HCT116 (cell line): ENCODE measurements at regions not wholly inside any gene's neighbourhood (a gene's known extent, or its start where the extent isn't known, plus 50 kb on each side); places are given as distances from the start of the nearest gene placed in this dataset.

Experiments used
- ATAC-seq: fragments of 200-7000 bp; cut with Tn5 transposase; 2 replicates; pipeline ENCODE4 v1.9.1; 2020; ENCODE audit warnings: mild to moderate bottlenecking, moderate library complexity
- BruUV-seq: library from RNA; stranded (reverse); fragments of 400-500 nt; replicated peaks from 2 replicates; lab custom pipeline; 2021; lab: Mats Ljungman, UMichigan
- CTCF ChIA-PET: fragments of 300-600 bp; sonication (Branson Sonifier 250); formaldehyde crosslinking; loops from one replicate; lab custom pipeline; 2021; ENCODE audit warnings: antibody characterized with exemption; lab: Charles Lee
- POLR2A ChIA-PET: fragments of 300-600, 350-600 bp; sonication (Branson Sonifier 250); formaldehyde crosslinking; loops from one replicate; lab custom pipeline; 2021; ENCODE audit warnings: antibody characterized with exemption; lab: Charles Lee
- RAD21 ChIA-PET, 2 experiments: fragments of 300-600 bp; sonication (Branson Sonifier 250); formaldehyde crosslinking; loops; one replicate each; lab custom pipeline; 2023; ENCODE audit warnings: low total read pairs in 2 of 2; ENCODE audit not compliant: uncharacterized antibody in 2 of 2, unreplicated experiment in 2 of 2, low non-redundant PET in 1 of 2; lab: Charles Lee
- DNase-seq: peaks from one replicate; pipeline ENCODE4 v3.0.0-alpha.2; 2010; ENCODE audit warnings: low read depth, low spot score
- H2AFZ ChIP-seq: fragments of 200-600 bp; shearing (Covaris generic), sonication (generic); 2 replicates; pipeline ENCODE4 v1.6.1; 2017; ENCODE audit warnings: low read depth, mixed run types, mixed read lengths, antibody characterized with exemption, low read length; ENCODE audit not compliant: poor library complexity, severe bottlenecking
- H3K27ac ChIP-seq: 2 replicates; pipeline ENCODE4 v1.5.1; 2012; ENCODE audit warnings: low read depth, low read length
- H3K27me3 ChIP-seq: fragments of 200-600 bp; sonication (generic); 2 replicates; pipeline ENCODE4 v1.6.1; 2016; ENCODE audit warnings: mixed run types, low read length, mixed read lengths; ENCODE audit not compliant: insufficient read depth
- H3K36me3 ChIP-seq, 2 experiments: fragments of 200-500 bp in 1 of 2; fragments of 200-600 bp in 1 of 2; sonication (Bioruptor generic) in 1 of 2; sonication (generic) in 1 of 2; 2 replicates each; pipeline versions ENCODE4 v1.5.1 to v1.6.1; 2014 to 2016; ENCODE audit warnings: low read length in 2 of 2, inconsistent platforms in 1 of 2, mixed read lengths in 1 of 2, mixed run types in 1 of 2; ENCODE audit not compliant: insufficient read depth in 2 of 2, control insufficient read depth in 1 of 2
- H3K4me1 ChIP-seq, 2 experiments: fragments of 200-600 bp in 1 of 2; sonication (generic) in 1 of 2; 2 replicates each; pipeline versions ENCODE4 v1.5.1 to v1.6.1; 2012 to 2017; ENCODE audit warnings: low read length in 2 of 2, inconsistent platforms in 1 of 2, mild to moderate bottlenecking in 1 of 2, mixed read lengths in 1 of 2, mixed run types in 1 of 2, moderate library complexity in 1 of 2; ENCODE audit not compliant: insufficient read depth in 2 of 2, control insufficient read depth in 1 of 2
- H3K4me2 ChIP-seq: fragments of 200-600 bp; sonication (generic); 2 replicates; pipeline ENCODE4 v1.6.1; 2017; ENCODE audit warnings: mixed run types, low read length, mixed read lengths
- H3K4me3 ChIP-seq, 2 experiments: fragments of 200-600 bp in 1 of 2; sonication (generic) in 1 of 2; replicated peaks in 1 of 2; 2 replicates each; pipeline ENCODE4 v1.5.1; 2011 to 2016; ENCODE audit warnings: low read length in 2 of 2, control low read depth in 1 of 2, low read depth in 1 of 2, mild to moderate bottlenecking in 1 of 2, mixed read lengths in 1 of 2, mixed run types in 1 of 2
- H3K79me2 ChIP-seq: fragments of 200-600 bp; sonication (generic); 2 replicates; pipeline ENCODE4 v1.6.1; 2017; ENCODE audit warnings: mild to moderate bottlenecking, mixed run types, low read length, moderate library complexity, mixed read lengths; ENCODE audit not compliant: insufficient read depth
- H3K9ac ChIP-seq: fragments of 200-600 bp; sonication (generic); 2 replicates; pipeline ENCODE4 v1.6.1; 2016; ENCODE audit warnings: low read length, mixed read lengths
- H3K9me2 ChIP-seq: fragments of 200-600 bp; sonication (generic), shearing (Covaris generic); 2 replicates; pipeline ENCODE4 v1.6.1; 2017; ENCODE audit warnings: mixed run types, mild to moderate bottlenecking, moderate library complexity; ENCODE audit not compliant: insufficient read depth
- H3K9me3 ChIP-seq, 2 experiments: fragments of 200-500 bp in 1 of 2; fragments of 200-600 bp in 1 of 2; sonication (Bioruptor generic) in 1 of 2; sonication (generic) in 1 of 2; 2 replicates each; pipeline ENCODE4 v1.6.1; 2014 to 2017; ENCODE audit warnings: low read length in 2 of 2, mixed read lengths in 2 of 2, inconsistent platforms in 1 of 2, low read depth in 1 of 2, mild to moderate bottlenecking in 1 of 2, mixed run types in 1 of 2, moderate library complexity in 1 of 2; ENCODE audit not compliant: control insufficient read depth in 1 of 2, insufficient read depth in 1 of 2
- H4K20me1 ChIP-seq: fragments of 200-600 bp; sonication (generic), shearing (Covaris generic); 2 replicates; pipeline ENCODE4 v1.6.1; 2017; ENCODE audit warnings: mixed run types, mild to moderate bottlenecking, moderate library complexity; ENCODE audit not compliant: insufficient read depth
- FOSL1 ChIP-seq: IDR thresholded peaks from 2 replicates; pipeline ENCODE4 v1.6.1; 2012; ENCODE audit warnings: low read depth
- POLR2AphosphoS5 ChIP-seq: IDR thresholded peaks from 2 replicates; pipeline ENCODE4 v1.6.1; 2011; ENCODE audit warnings: mild to moderate bottlenecking, low read depth, low read length, moderate library complexity
- SIN3A ChIP-seq: IDR thresholded peaks from 2 replicates; pipeline ENCODE4 v1.6.1; 2012; ENCODE audit warnings: low read depth
- SRF ChIP-seq: IDR thresholded peaks from 2 replicates; pipeline ENCODE4 v1.6.1; 2012; ENCODE audit warnings: low read depth
- TCF7L2 ChIP-seq: IDR thresholded peaks from 2 replicates; pipeline ENCODE4 v1.7.0; 2011; ENCODE audit warnings: borderline replicate concordance, inconsistent platforms; ENCODE audit not compliant: insufficient read depth, insufficient read length; ENCODE audit errors: extremely low read depth
- YY1 ChIP-seq: IDR thresholded peaks from 2 replicates; pipeline ENCODE4 v1.6.1; 2011; ENCODE audit warnings: low read length, low read depth, moderate library complexity, mild to moderate bottlenecking; ENCODE audit not compliant: insufficient replicate concordance; ENCODE audit errors: extremely low read depth
- ZNF274 ChIP-seq: fragments of 200-500 bp; sonication (Bioruptor generic); IDR thresholded peaks from 2 replicates; pipeline ENCODE4 v1.6.1; 2014; ENCODE audit warnings: mild to moderate bottlenecking, low read depth, low read length, inconsistent platforms
- intact Hi-C: fragments of 100-400 bp; cut with micrococcal nuclease; formaldehyde crosslinking; loops from 2 replicates; pipeline ENCODE4 v1.10.0; 2022
- TF ChIP-seq, protein P1 (sequence below), 3 experiments: fragments of 200-600 bp in 1 of 3; sonication (generic) in 1 of 3; IDR thresholded peaks in 2 of 3; conservative IDR thresholded peaks in 1 of 3; 2 replicates each; pipeline ENCODE4 v1.5.1; 2012 to 2017; ENCODE audit warnings: low read depth in 2 of 3, low read length in 2 of 3, antibody characterized with exemption in 1 of 3, borderline replicate concordance in 1 of 3, control low read depth in 1 of 3, mild to moderate bottlenecking in 1 of 3, mixed read lengths in 1 of 3, mixed run types in 1 of 3, moderate library complexity in 1 of 3; ENCODE audit not compliant: insufficient read depth in 1 of 3
- TF ChIP-seq, protein P2 (sequence below): IDR thresholded peaks from 2 replicates; pipeline ENCODE4 v1.6.1; 2012

DNA sequence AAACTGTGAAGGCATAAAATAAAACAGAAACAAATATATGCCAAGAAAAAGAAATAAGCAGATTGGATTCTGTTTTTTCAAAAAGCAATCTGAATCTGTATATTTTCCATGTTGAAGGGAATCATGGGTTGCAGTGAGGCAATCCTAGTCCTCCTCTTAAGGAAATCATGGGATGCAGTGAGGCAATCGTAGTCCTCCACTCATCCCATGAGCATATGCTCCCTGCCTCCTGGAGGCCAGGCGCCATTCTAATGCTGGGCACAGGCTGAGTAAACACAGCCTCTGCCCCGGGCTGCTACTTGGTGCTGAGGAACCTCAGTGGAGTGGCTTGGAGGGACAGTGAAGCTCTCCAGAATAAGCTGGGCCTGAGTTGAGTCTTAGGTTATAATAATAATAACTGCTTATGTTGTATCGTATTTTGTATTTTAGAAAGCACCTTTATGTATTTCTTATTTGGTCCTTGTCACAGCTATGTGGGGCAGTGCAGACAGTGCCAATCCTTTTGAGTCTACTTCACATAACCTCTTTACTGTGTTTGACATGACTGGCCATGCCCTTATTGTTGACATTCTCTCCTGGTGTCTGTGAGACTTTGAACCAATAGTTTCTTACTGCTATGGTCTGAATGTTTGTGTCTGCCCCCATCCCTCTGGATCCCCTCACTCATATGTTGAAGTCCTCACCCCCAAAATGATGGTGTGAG is 56.6 kb upstream of the CITED2 start:
- no peak for DNase-seq
- POLR2A ChIA-PET, result no interaction called here
- TF ChIP-seq, protein P1, sequence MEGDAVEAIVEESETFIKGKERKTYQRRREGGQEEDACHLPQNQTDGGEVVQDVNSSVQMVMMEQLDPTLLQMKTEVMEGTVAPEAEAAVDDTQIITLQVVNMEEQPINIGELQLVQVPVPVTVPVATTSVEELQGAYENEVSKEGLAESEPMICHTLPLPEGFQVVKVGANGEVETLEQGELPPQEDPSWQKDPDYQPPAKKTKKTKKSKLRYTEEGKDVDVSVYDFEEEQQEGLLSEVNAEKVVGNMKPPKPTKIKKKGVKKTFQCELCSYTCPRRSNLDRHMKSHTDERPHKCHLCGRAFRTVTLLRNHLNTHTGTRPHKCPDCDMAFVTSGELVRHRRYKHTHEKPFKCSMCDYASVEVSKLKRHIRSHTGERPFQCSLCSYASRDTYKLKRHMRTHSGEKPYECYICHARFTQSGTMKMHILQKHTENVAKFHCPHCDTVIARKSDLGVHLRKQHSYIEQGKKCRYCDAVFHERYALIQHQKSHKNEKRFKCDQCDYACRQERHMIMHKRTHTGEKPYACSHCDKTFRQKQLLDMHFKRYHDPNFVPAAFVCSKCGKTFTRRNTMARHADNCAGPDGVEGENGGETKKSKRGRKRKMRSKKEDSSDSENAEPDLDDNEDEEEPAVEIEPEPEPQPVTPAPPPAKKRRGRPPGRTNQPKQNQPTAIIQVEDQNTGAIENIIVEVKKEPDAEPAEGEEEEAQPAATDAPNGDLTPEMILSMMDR (IDR thresholded peaks at IDR 0.05 in 2 of 3, conservative IDR thresholded peaks at IDR 0.05 in 1 of 3; ENCODE audit: borderline replicate concordance in 1 of 3, insufficient read depth in 1 of 3, low read depth in 2 of 3, low read length in 2 of 3), result no peak
- TF ChIP-seq FOSL1 (no peak), TCF7L2 (no peak), POLR2AphosphoS5 (no peak)
- TF ChIP-seq, all 23 proteins: peak for 0
- H3K79me2 ChIP-seq, result no peaks in the 10 kb centered on the region
- no peak for ATAC-seq
- H3K4me1 ChIP-seq, result no peaks in the 10 kb centered on the region
- H3K27me3 ChIP-seq, result no peaks in the 10 kb centered on the region
- H4K20me1 ChIP-seq, result no peaks in the 10 kb centered on the region
- BruUV-seq, result no TSS peak
- RAD21 ChIA-PET, result no interaction called here
- no peaks in the 10 kb centered on the region for H3K9me2 ChIP-seq
- H2AFZ ChIP-seq, result no peak overlapping the region
- CTCF ChIA-PET, result no interaction called here
- H3K4me3 ChIP-seq, result no peak overlapping the region
- H3K9ac ChIP-seq, result no peak overlapping the region
- H3K9me3 ChIP-seq, result no peaks in the 10 kb centered on the region
- H3K36me3 ChIP-seq, result no peaks in the 10 kb centered on the region
- H3K27ac ChIP-seq, result no peak overlapping the region
- no peak overlapping the region for H3K4me2 ChIP-seq
- intact Hi-C loops, result no loop called here

DNA sequence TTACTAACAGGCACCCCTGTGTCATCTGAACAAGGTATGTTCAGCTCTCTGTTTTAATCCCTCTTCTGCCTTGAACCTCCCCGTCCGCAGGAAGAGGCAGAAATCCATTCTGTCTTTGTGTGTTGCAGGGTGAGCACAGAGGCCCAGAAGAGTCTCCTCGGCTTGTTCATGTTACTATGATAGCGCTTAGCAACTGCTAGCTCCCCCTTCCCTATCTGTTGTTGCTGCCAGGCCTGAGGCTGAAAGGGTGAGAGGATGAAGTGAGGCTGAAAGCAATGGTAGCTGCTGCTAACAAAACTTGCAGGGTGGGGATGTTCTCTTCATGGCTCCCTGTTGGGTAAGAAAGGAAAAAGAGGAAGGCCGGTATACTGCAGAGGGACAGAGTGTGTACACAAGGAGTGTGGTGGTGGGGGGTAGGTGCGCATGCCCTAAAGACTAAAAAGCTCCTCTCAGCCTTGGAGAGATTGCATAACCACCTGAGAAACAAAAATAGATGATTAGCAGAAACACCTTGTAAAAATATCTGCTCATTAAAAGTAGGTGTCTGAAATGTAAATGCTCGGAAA is 55.2 kb upstream of the CITED2 start:
- no peak overlapping the region for H3K4me3 ChIP-seq
- ChIA-PET RAD21 (no interaction called here), CTCF (no interaction called here), POLR2A (no interaction called here)
- H3K9ac ChIP-seq, result no peak overlapping the region
- no TSS peak for BruUV-seq
- no peaks in the 10 kb centered on the region for H3K36me3 ChIP-seq
- H3K4me1 ChIP-seq, result no peaks in the 10 kb centered on the region
- H3K9me2 ChIP-seq, result no peaks in the 10 kb centered on the region
- no peak overlapping the region for H3K4me2 ChIP-seq
- intact Hi-C loops, result no loop called here
- H3K27ac ChIP-seq, result no peak overlapping the region
- TF ChIP-seq, protein P2, sequence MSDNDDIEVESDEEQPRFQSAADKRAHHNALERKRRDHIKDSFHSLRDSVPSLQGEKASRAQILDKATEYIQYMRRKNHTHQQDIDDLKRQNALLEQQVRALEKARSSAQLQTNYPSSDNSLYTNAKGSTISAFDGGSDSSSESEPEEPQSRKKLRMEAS, result no peak
- TF ChIP-seq ZNF274 (no peak), YY1 (no peak), SRF (no peak), SIN3A (no peak)
- TF ChIP-seq, protein P1 (IDR thresholded peaks at IDR 0.05 in 2 of 3, conservative IDR thresholded peaks at IDR 0.05 in 1 of 3; ENCODE audit: borderline replicate concordance in 1 of 3, insufficient read depth in 1 of 3, low read depth in 2 of 3, low read length in 2 of 3), result no peak
- TF ChIP-seq, all 23 proteins: peak for 0
- ATAC-seq, result no peak
- no peaks in the 10 kb centered on the region for H3K79me2 ChIP-seq
- no peaks in the 10 kb centered on the region for H4K20me1 ChIP-seq
- no peaks in the 10 kb centered on the region for H3K9me3 ChIP-seq
- no peak for DNase-seq
- H2AFZ ChIP-seq, result no peak overlapping the region
- no peaks in the 10 kb centered on the region for H3K27me3 ChIP-seq
